Mesothelial cell of epicardium (in vitro differentiated cells): ENCODE measurements at regions not wholly inside any gene's neighbourhood (a gene's known extent, or its start where the extent isn't known, plus 50 kb on each side); places are given as distances from the start of the nearest gene placed in this dataset.

Experiments used
- DNase-seq, 2 experiments: peaks; one replicate each; pipeline ENCODE4 v3.0.0; 2021; ENCODE audit warnings: low spot score in 2 of 2; ENCODE audit not compliant: unreplicated experiment in 2 of 2
- H3K27ac Mint-ChIP-seq: 2 replicates; pipeline ENCODE4 v1.8.0; 2021; ENCODE audit warnings: mixed read lengths
- H3K27me3 Mint-ChIP-seq: 2 replicates; pipeline ENCODE4 v1.8.0; 2021; ENCODE audit warnings: low read depth, mixed read lengths
- H3K36me3 Mint-ChIP-seq: 2 replicates; pipeline ENCODE4 v1.8.0; 2021; ENCODE audit warnings: mixed read lengths
- H3K4me1 Mint-ChIP-seq: 2 replicates; pipeline ENCODE4 v1.8.0; 2021; ENCODE audit warnings: mixed read lengths
- H3K4me3 Mint-ChIP-seq: 2 replicates; pipeline ENCODE4 v1.8.0; 2021; ENCODE audit warnings: mild to moderate bottlenecking, moderate library complexity, mixed read lengths
- H3K9me3 Mint-ChIP-seq: 2 replicates; pipeline ENCODE4 v1.8.0; 2021; ENCODE audit warnings: mixed read lengths
- TF ChIP-seq, protein P1 (sequence below): fragments of 200-600 bp; sonication (generic); IDR thresholded peaks from one replicate; pipeline ENCODE4 v1.5.0; 2021; ENCODE audit warnings: antibody characterized with exemption; ENCODE audit not compliant: unreplicated experiment

DNA sequence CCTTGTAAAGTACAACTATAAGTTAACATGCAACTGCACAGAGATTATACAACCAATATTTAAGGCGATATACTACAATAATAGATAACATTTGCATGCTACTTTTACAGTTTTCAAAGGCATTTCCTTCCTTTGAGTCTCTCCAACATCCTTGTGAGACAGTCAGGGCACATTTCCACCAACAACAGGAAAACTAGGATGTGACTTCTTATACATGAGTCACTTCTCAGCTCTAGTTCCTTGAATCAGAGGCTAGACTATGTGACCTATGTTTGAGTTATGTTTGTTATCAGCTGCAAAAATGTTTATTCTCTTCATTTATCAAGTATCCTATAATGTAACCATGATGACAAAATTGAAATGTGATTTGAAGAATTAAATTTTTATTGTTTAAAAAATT is 51.7 kb upstream of the TFAP2D start:
- H3K4me3 Mint-ChIP-seq, result no peak overlapping the region
- no peak for DNase-seq
- H3K9me3 Mint-ChIP-seq, result no peaks in the 10 kb centered on the region
- H3K27me3 Mint-ChIP-seq, result peaks cover 14% of the 10 kb centered on the region
- no peaks in the 10 kb centered on the region for H3K4me1 Mint-ChIP-seq
- no peaks in the 10 kb centered on the region for H3K36me3 Mint-ChIP-seq
- H3K27ac Mint-ChIP-seq, result no peak overlapping the region
- TF ChIP-seq, protein P1, sequence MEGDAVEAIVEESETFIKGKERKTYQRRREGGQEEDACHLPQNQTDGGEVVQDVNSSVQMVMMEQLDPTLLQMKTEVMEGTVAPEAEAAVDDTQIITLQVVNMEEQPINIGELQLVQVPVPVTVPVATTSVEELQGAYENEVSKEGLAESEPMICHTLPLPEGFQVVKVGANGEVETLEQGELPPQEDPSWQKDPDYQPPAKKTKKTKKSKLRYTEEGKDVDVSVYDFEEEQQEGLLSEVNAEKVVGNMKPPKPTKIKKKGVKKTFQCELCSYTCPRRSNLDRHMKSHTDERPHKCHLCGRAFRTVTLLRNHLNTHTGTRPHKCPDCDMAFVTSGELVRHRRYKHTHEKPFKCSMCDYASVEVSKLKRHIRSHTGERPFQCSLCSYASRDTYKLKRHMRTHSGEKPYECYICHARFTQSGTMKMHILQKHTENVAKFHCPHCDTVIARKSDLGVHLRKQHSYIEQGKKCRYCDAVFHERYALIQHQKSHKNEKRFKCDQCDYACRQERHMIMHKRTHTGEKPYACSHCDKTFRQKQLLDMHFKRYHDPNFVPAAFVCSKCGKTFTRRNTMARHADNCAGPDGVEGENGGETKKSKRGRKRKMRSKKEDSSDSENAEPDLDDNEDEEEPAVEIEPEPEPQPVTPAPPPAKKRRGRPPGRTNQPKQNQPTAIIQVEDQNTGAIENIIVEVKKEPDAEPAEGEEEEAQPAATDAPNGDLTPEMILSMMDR, result no peak
